Choroid plexus epithelial cell (primary cell): ENCODE measurements at regions not wholly inside any gene's neighbourhood (a gene's known extent, or its start where the extent isn't known, plus 50 kb on each side); places are given as distances from the start of the nearest gene placed in this dataset.

Experiments used
- DNase-seq: peaks from one replicate; pipeline ENCODE4 v3.0.0-alpha.2; 2010; ENCODE audit warnings: low read depth
- H3K4me3 ChIP-seq: 2 replicates; pipeline ENCODE4 v1.5.1; 2011; ENCODE audit warnings: low read depth, mild to moderate bottlenecking, control low read depth, low read length, moderate library complexity
- TF ChIP-seq, protein P1 (sequence below): conservative IDR thresholded peaks from 2 replicates; pipeline ENCODE4 v1.5.1; 2011; ENCODE audit warnings: low read depth, mild to moderate bottlenecking, control low read depth, inconsistent platforms, low read length, moderate library complexity

DNA sequence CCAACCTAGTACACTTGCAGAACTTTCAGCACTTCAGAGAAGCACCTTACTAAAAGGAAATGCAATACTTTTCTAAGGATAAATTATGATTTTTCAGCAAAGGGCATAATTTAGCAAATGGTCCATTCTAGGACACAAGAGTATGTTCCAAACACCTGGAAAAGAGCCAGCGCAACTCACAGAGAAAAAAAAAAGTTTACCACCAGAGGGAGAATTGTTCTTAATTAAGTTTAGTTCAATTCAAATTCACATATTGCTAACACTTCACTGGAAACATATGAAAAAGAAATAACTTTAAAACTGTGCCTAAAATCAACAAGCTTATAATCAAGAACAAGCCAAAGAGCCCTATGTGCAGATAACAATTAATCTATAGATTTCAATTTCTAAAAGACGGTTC lies 338.1 kb downstream of the SEC16B start:
- TF ChIP-seq, protein P1, sequence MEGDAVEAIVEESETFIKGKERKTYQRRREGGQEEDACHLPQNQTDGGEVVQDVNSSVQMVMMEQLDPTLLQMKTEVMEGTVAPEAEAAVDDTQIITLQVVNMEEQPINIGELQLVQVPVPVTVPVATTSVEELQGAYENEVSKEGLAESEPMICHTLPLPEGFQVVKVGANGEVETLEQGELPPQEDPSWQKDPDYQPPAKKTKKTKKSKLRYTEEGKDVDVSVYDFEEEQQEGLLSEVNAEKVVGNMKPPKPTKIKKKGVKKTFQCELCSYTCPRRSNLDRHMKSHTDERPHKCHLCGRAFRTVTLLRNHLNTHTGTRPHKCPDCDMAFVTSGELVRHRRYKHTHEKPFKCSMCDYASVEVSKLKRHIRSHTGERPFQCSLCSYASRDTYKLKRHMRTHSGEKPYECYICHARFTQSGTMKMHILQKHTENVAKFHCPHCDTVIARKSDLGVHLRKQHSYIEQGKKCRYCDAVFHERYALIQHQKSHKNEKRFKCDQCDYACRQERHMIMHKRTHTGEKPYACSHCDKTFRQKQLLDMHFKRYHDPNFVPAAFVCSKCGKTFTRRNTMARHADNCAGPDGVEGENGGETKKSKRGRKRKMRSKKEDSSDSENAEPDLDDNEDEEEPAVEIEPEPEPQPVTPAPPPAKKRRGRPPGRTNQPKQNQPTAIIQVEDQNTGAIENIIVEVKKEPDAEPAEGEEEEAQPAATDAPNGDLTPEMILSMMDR = no peak
- H3K4me3 ChIP-seq = no peak overlapping the region

DNA sequence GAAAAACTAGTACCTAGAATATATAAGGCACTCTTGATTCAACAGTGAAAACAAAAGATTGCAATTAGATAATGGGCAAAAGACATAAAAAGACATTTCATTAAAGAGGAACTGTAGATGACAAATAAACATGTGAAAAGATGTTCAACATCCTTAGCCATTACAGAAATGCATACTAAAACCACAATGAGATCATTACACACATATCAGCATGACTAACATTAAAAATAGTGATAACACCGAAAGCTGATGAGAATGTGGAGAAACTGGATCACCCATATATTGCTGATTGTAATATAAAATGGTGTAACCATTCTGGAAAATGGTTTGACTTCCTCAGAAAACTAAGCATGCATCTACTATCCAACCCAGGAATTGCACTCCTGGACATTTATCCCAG lies 340.3 kb downstream of the SEC16B start:
- peak; percentile 47 for DNase-seq
- TF ChIP-seq, protein P1 = no peak
- H3K4me3 ChIP-seq = no peak overlapping the region

More for the DNA sequence above, 338.1 kb downstream of the SEC16B start:
- DNase-seq = no peak

DNA sequence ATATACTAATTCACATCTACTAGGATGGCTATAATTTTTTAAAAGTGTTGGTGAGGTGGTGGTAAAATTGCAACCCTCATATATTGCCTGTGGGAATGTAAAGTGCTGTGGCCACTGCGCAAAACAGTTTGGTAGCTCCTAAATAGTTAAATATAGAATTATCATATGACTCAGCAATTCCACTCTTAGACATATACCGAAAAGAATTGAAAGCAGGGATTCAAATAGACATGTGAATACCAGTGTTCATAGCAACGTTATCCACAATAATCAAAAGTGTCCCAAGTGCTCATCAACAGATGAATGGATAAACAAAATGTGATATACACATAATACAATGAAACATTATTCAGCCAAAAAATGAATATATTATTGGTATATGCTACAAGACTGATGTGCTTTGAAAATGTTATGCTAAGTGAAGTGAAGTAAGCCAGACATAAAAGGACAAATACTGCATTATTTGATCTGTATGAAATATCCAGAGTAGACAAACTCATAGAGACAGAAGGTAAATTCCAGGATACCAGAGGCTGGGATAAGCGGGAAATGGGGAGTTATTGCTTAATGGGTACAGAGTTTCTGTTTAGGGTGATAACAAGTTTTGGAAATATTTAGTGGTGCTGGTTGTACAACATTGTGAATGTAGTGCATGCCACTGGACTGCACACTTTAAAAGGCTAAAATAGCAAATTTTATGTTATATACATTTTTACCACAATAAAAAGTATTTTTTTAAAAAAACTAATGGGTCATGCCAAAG lies 342.5 kb downstream of the SEC16B start:
- TF ChIP-seq, protein P1 = no peak
- H3K4me3 ChIP-seq = no peak overlapping the region
- DNase-seq = no peak

DNA sequence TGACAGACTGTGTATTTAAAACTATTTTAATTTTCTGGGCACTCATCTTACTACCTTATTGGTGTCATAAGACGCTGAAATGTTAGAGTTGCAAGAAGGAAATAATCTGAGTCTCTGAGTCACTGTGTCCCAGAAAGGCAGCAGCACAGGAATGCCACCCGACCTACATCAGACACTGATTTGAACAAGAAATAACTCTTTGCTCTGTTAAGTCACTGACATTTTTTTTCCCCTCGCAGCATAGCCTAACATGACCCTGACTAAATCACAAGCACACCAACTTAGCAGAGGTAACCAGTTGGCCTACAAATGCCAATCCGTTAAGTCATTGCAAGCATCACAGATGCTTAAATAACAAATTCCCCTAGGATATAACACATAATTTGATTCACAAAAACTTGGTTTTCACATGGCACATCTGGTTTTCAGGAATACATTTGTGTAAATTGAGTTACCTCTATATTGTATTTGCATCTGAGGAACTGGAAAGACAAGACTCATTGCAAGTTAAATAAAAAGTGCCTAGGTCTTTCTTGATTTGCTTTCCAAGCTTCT lies 349.1 kb downstream of the SEC16B start:
- peak; percentile 22 for DNase-seq
- TF ChIP-seq, protein P1 = no peak
- H3K4me3 ChIP-seq = no peak overlapping the region

DNA sequence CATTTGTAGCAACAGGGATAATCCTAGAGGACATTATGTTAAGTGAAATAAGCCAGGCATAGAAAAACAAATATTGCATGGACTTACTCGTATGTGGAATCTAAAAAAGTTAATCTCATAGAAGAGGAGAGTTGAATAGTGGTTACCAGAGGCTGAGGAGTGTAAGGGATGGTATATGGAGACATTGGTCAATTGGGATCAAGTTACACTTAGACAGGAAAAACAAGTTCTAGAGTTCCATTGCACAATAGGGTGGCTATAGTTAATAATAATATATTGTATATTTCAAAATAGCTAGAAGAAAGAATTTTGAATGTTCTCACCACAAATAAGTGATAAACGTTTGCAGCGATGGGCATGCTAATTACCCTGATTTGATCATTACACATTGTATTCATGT lies 354.6 kb downstream of the SEC16B start:
- TF ChIP-seq, protein P1 = no peak
- H3K4me3 ChIP-seq = no peak overlapping the region
- peak; percentile 44 for DNase-seq

DNA sequence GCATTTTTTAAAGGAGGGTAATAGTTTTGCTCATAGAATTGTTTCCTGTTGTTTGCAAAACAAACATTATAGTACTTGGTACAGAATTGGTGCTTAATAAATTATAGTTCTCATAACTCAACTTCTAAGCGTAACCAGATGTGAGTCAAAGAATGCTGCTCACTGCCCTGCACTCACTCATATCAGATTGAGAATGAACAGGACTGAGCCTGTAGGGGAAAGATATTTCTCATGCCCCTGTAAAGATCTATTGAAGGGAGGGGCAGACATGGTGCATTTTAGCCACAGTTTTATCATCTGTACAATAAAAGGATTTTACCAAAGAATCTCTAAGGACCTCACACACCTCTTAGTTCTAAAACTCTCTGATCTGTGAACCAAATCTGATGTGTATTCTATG lies 358.5 kb downstream of the SEC16B start:
- H3K4me3 ChIP-seq = no peak overlapping the region
- no peak for DNase-seq
- TF ChIP-seq, protein P1 = no peak

DNA sequence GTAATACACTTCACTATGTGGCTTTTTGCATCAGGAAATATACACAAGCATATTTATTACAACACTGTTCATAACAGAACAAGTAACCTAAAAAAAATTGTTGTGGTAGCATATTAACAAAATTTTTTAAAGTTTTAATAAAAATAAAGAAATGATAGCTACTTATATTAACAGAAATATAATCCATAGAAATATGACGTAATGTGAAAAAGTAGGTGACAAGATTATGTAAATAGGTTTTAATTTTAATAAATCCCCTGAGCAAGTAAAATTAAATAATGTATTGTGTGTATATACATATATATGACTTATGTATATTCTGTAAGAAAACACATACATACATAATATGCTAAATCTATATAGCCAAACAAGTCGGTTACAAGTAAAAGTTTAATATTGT lies 359.9 kb downstream of the SEC16B start:
- H3K4me3 ChIP-seq = no peak overlapping the region
- DNase-seq = no peak
- TF ChIP-seq, protein P1 = no peak
